DMS79 treated with DMSO at 0.1 percent for 48 hours (cell line): ENCODE measurements at regions not wholly inside any gene's neighbourhood (a gene's known extent, or its start where the extent isn't known, plus 50 kb on each side); places are given as distances from the start of the nearest gene placed in this dataset.
"Not testable (repeated sequence)": the region's sequence is repeated elsewhere in the genome, so short reads cannot be mapped to it uniquely, and the experiment has no call there.

Experiments used
- DNase-seq: peaks from one replicate; lab custom pipeline; 2025; lab: John Stamatoyannopoulos, UW

GRCh38 chr12:19988948-19989347 is 379.4 kb upstream of the PDE3A start:
- no peak for DNase-seq

GRCh38 chr12:19991146-19991545 is 377.2 kb upstream of the PDE3A start:
- no peak for DNase-seq

GRCh38 chr12:19992311-19992710 is 376.0 kb upstream of the PDE3A start:
- no peak for DNase-seq

DNA sequence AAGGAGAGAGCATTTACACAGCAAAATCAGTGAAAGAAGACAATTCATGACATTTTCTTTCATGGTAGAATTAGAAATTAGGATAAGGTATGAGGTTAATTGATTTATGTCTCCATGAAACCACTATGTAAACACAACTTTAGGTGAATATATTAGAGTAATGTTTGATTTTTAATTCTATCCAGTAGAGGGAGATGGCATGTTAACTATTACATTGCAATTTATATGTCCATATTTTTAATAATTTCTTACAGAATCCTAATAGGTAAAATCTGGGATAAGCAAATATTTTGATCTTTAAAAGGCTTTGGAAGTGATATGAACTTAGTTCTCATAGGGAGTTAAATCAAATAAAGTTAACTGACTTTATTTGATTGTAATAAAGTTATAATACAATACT is 373.4 kb upstream of the PDE3A start:
- DNase-seq = no peak

DNA sequence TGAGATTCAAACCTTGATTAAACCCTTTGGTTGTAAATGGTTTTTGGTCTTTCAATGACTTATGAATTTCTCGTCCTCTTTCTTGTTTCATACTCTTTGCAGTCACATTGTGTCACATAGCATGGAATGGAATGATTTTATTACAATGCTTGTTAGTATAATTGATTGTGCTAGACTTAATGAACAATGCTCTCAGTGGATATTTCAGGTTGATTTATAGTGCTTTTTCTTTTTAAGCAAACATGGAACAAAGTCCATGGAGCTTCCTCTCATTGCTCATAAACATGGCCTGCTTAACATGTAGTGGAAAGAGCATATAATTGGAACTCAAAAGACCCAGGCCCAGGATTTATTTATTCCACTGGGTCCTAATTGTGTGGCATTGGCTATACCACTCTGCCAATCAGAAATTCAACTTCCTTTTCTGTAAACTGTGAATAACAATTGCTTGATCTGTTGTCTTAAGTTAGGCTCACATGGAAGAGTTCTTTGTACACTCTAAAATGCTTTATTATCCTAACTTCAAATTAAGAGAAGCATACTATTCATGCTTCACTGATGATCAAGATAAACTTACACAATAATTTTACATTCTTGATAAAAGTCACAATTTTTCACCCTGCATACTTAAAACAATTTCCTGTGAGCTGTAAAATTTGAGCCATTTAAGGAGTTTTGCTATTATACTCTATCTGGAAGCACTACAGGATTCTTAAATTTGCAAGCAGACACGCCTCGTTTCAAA is 370.5 kb upstream of the PDE3A start:
- no peak for DNase-seq

DNA sequence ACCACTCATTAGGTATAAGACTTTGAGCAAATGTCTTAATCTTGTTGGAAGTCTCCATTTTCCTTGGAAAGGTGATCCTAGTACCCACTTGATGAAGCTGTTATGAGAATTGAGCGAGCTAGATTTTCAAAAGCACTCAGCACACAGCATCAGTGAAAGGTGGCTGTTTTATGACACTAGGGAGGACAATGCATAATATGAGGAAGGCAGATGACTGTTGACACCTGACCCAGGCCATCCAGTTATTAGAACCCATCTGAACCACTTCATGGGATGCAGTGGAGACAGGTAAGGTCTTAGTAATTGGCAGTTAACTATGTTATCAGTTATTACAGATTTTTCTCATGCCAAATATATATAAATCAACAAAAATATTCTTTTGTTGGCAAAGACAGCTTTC is 369.9 kb upstream of the PDE3A start:
- no peak for DNase-seq

DNA sequence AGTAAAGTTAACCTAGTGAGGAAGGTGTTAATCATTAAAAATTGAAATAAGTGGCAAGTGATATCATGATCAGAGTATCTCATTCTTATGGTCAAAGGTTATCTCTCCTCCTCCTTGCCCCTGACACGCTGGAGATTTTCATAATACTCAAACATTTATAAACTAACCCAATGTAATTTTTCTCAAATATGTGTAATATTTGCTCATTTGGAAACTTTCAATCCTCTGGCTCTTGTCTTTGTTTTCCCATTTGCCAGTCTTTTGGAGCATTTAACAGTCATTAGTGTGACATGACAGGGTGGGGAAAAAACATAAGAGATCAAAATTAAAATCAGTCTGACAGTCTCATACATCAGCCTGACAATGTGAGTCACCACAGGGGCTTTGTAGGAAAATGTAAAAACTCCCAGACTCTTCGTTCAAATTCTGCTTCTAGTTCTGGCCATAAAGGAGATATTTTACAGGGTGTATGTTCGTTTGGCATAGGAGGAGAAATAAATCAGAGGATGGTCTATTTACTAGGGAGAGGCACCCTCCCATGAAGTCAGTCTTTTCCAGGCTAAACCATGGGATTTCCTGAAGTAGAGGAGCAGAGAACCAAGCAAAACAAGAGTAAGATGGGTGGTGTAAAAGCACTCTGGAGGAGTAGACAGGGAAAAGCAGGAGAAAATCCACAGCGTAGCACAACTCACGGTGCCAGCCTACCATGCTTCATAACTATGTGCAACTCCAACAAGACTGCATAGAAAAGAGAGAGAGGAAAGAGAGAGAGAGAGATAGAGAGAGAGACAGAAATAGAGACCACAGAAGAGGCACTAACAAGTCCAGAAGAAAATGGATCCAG is 369.2 kb upstream of the PDE3A start:
- no peak for DNase-seq

- no peak for DNase-seq
Observed at GRCh38 chr12:19999805-20000138, 368.6 kb upstream of the PDE3A start.

- DNase-seq = no peak
Observed at GRCh38 chr12:20000229-20000849, 368.0 kb upstream of the PDE3A start.

- DNase-seq = no peak
Observed at GRCh38 chr12:20003252-20003651, 365.1 kb upstream of the PDE3A start.

DNA sequence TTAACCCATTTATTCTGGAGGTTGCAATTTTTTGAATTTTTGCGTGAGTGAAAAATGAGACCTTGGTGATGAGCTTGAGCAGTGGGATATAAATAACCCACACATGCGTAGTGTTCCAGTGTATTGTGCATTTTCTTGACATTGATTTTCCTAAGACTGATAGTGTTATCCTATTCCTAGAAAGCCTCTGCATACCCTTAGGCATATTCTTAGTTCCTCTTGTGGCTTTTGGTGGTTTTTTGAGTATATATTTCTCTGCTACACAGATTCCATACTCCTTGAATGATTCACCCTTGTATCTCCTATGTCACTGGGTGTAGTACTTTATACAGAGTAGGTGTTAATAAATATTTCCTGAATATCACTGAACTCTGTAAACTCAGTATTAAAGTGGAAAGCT is 363.4 kb upstream of the PDE3A start:
- DNase-seq = no peak

DNA sequence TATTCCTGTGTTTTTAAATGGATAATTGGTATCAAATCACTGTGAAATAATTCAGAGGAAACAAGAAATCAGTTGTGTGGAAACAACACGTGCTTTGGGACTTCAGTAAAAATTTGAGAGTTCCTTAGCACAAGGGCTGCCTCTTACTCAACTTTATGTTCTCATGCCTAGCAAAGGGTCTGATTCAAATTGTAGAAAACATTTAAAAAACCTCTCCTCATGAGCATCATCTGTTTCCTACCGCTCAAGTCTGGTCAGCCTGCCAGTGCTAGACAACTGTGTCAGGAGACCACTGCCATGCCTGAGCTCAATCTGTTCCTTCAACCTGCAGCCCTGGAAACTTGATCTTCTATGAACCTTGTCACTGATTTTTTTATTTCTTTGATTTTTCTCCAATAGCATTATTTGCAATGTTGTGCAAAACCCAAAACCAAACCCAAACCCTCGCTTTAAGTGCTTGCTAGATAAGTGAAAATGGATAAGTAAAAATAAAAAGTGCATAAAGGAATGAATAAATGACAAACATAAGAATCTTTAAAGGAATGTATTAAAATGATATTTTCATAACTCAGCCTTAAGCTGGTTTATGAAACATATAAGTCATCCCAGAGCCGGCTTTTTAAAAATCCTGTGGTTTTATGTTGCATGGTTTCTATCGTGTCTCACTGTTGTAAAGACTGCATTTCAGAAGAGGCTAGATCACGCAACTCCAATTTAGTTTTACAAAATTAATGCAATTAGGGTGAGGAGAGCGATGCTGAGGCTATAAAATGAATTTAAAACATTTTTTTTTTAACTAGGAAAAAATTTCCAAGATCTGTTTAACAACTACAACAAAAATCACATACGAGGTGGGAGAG is 361.2 kb upstream of the PDE3A start:
- DNase-seq = no peak

DNA sequence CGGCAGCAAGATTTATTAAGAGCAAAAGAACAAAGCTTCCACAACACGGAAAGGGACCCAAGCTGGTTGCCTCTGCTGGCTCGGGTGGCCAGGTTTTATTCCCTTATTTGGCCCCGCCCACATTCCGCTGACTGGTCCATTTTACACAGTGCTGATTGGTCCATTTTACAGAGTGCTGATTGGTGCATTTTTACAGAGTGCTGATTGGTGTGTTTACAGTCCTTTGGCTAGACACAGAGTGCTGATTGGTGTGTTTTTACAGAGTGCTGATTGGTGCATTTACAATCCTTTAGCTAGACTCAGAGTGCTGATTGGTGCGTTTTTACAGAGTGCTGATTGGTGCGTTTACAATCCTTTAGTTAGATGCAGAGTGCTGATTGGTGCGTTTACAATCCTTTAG is 358.4 kb upstream of the PDE3A start:
- DNase-seq = not testable (repeated sequence)

GRCh38 chr12:20011200-20011599 is 357.1 kb upstream of the PDE3A start:
- no peak for DNase-seq

DNA sequence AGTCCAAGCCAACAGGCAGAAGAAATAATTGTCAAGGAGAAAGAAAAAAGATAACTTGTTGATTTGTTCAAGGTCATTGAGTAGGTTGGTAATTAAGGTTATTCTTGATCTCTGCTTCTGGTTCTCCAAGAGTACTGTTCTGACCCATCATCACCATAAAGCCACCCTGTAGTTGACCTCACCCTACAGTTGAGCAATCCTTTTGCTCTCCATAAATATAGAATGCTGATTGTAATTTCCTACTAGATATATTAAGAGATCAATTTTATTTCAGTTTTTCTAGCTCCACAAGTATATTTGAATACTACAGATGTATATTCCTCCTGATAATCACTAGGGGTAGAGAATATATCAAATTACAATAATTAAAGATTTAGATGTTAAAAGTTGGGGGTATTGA is 350.5 kb upstream of the PDE3A start:
- no peak for DNase-seq

DNA sequence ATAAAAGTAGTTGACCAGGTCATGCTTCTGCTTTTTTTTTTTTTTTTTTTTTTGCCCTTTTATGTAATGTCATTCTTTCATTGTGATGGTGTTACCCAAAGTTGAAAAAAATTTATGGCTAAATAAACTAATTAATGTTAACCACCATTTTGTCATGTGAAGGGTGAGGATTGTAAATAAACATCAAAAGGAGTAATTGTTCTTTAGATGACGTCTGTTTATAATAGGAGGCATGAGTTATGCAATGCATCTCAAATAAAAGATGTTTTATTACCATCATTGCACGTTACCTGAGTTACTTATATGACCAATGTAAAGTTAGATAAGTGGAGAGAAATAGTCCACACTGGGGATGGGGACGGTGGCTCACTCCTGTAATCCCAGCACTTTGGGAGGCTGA is 349.9 kb upstream of the PDE3A start:
- DNase-seq = no peak

DNA sequence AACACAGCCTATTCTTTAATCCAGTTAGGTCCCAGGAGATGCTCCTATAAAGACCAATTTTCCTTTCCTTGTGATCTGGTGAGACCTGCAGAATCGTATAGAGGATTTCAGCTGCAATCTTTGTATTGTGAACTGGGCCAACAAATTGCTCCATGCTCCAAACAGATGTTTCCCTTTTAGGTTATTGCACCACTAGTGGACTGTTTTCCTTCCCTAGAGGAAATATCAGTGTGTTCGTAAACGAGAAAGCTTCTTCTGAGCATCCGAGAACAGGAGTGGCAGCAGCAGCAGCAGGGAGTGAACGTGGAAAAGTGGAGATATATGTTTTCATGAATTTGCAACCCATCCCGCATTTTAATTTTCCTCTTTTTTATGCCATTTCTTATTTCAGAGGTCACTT is 344.1 kb upstream of the PDE3A start:
- DNase-seq = no peak

DNA sequence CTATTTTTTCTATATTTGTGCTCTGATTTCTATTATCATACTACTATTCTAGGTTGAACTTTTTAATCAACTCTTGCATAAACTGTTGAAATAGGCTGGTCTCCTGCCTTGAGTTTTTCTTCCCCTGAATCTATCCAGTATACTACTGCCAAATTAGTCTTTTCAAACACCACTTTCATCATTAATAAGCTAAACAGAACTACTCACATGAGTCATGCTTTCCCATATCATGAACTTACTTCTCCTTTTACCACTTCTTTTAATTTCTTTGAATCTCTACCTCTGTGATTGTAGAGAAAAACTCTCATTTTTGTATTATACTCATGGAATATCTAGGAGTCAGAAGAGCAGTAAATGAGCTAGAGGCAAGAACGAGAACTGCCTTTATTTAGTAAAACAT is 340.3 kb upstream of the PDE3A start:
- DNase-seq = no peak

GRCh38 chr12:20030826-20031225 is 337.5 kb upstream of the PDE3A start:
- no peak for DNase-seq

DNA sequence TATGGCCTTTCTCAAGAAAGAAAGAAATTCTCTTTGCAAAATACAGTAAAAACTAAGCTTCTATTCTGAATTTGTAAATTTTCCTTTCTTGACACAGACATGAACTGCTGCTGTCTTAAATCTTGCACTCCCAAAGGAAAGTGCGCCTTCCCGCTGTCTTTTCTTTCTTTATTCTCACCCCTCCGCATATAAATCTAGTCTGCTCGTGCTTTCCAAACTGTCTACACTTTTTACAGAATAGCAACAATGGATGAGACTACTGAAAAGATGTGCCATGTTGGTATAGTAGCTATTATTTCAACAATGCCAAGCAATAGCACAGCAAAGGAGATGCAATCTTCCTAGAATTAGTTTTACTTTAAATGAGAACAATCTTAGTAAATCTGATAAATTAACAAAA is 328.8 kb upstream of the PDE3A start:
- no peak for DNase-seq

DNA sequence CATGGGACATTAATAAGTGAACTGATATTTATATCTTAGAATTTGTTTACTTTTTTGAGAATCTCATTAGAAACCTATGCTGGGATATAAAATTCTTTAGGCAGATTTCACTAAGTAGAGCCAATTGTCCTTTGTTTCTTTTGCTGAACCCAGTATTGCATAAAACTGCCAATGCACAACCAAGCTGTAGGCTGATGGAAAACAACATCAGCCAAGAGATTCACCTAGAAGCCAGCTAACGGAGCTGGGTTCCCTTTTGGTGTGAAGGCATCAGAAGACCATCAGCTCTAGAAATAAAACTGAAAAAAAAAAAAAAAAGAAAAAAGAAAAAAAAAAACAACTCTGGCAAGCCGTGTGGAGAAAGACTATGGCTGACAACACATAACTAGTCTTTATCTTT is 328.2 kb upstream of the PDE3A start:
- DNase-seq = no peak

DNA sequence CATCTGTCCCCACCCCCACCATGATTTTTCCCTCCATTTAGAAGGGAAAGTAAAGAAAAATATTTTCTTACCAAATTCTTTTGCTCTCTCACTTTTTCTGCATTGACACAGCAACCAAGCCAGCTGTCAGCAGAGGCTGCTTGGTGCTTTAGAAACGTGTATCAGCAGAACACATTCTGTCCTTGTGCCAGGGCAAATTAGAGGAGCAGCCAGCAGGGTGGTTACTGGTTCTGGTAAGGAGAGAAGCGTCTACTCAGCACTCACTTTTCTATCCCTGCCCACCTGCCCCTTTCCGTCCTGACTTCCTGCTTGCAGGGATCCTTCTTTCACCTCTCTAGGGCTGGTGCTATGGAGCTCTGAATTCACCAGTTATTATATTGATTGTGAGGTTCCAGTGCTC is 327.5 kb upstream of the PDE3A start:
- no peak for DNase-seq
